Limb (tissue), 2 donors: ENCODE measurements at regions not wholly inside any gene's neighbourhood (a gene's known extent, or its start where the extent isn't known, plus 50 kb on each side); places are given as distances from the start of the nearest gene placed in this dataset.

Experiments used
- DNase-seq, 2 donors: peaks; one replicate each; pipeline ENCODE4 v3.0.0-alpha.2; 2016; ENCODE audit errors: extremely low spot score in 2 of 2

DNA sequence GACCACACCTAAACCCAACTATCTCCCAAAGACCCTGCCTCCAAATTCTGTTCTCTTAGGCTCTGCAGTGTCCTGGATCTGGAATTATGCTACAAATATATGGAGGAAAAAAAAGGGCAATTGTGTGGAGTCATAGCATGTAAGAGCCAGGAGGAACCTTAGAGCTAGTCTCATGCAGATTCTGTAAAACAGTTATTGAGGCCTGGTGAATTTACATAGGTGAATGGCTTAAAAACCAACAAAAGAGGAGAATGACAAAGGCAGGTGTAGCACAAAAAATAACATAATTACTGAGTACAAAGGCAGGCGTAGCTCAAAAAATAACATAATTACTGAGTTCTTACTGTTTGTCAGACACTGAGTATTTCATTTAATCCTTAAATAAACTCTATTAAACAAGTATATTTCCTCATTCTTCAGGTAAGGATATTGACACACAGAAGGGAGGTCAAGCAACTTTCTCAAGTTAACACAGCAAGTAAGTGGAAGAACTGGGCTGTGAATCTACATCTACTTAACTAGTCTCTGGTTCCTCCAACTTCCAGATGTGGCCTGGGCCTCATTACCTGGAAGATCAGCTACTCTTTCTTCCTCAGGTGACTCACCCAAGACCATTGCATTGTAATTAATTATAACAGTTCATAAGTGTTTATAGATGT is 938.9 kb upstream of the TENM4 start:
- no peak for DNase-seq

DNA sequence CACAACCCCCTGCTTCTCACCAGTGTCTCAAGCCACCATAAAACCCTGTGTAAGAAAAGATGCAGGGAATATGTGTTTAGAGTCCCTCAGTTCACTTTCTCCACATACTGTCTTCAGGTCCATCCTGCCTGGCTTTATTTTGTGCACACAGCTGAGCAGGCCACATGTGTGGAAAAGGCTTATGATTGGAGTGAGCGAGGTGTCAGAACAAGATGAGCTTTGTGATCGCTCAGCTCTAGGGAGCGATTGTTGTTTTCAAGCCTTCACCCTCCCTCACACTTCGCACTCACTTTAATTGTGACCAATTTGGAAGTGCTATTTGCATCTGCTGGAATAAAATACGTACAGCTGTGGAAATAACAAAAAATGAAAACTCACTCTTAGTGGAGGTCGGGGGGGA is 931.1 kb upstream of the TENM4 start:
- DNase-seq = no peak

DNA sequence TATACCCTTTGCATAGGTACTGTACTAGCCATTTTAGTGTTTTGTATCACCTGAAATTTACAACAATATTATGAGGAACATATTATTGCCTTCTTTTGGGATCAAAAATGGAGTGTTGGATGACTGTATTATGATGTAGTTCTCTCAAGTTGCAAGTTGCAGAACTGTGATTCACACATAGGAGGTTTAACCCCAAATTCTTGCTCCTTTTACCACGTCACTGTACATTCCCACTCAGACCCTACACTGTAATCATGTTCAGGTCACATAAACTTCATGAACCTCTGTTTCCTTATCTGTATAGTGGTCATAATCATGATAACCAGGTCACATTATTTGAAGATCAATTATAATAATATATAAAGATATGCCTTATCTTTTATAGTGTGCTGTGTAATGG is 925.1 kb upstream of the TENM4 start:
- DNase-seq = no peak

DNA sequence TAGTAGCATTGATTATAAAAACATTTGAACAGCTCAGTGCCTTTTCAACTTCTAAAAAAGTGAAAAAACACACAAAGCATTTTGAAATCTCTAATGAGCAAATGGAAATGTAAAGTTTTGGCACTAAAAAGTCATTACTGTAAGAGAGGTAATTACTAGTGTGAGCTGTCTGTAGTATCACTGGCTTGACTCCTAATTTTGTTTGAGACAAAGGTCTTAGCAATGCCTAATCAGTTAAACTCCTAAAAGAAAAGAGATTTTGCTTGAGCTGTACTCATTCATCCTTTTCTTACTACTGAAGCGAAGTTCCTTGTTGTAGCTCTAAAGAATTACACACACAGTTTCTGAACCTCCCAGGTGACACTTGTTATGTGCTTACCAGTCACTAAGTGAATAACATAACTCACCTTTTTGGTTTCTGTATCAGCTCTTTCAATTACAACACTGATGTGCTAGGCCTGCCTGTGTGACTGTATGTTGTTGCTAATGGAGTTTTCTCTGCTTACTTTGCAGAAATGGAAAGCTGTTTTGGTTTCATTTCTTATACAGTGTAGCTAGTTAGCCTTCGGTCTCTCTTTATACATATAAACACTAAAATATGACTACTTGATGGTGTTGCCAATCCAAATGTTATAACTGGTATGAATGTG is 924.4 kb upstream of the TENM4 start:
- no peak for DNase-seq

DNA sequence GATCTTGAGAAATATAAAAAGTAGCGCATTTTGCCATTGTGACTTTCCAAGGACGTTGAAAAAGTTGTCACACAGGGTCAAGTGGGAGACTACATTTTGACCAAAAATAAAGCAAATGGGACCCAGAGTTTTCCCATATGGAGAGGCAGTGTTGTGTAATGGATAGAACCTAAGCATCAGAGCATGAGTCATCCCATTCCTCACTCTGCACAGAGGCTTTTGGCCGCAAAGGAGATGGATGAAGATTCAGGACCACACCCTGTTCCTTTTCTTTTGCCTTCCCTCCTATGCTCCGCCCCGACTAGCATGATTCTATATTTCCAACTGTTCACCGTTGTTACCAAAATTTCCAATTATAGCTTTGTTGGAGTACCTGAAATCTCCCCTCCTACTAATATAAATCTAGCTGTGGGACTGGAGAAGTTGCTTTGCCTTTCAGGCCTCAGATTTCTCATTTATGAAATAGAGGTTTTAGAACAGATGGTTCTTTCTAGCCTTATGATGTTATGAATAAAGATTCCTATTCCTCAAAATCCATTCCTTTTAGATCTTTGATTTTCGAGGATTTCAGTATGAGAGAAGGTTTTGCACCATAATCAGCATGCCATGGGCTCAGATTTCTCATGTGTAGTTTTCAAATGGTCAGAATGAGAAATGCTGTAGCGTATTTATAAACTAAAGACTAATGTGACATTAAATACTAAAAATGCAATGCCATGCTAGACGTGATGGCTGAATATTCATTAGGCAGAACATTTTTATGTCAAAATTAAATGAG is 921.9 kb upstream of the TENM4 start:
- DNase-seq = no peak

DNA sequence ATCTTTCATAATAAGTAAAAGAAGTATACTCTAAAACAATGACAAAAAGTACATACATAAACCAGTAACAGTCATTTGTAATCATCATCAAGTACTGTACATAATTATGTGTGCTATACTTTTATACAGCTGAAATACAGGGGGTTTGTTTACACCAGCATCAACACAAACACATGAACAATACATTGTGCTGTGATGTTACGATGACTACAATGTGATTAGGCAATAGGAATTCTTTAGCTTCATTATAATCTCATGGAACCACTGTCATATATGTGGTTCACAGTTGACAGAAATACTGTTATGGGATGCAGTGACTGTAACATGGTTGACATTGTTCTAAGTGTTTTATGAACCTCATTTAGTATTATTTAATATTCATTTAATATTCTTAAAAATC is 914.4 kb upstream of the TENM4 start:
- no peak for DNase-seq

DNA sequence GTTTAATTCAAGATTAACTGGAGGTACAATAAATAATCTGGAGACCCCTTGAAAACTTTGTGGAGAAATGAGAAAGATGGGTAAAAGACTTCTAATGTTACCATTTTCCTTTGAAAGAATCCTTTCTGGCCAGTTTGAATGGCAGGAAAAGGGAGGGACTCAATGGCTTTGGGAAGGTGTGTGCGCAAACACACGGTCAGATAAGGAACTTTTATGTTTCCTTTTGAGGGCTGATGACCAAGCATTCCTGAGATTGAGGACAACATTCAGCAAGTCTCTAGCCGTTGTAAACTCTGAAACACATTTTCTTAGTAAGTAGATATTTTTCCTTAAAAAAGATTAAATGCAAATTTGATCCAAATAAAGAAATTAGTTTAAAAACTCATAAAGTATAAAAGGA is 909.7 kb upstream of the TENM4 start:
- no peak for DNase-seq

DNA sequence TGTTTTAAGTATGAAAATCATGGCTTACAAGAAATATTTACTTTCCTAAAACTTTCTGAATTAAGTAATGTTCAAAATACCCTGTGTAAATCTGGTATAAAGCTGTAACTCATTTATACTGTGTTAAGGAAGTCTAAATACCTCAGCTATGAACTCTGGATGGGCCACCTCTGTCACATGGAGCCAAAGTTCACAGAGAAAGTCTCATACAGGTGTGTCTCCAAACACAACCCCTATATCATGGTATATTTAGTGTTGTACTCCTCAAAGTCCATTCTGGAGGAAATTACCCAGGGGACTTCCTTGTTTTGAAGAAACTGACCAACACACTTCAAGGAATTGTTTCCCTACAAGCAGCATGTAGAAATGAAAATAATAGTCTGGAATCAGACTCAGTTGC is 909.2 kb upstream of the TENM4 start:
- DNase-seq = no peak

DNA sequence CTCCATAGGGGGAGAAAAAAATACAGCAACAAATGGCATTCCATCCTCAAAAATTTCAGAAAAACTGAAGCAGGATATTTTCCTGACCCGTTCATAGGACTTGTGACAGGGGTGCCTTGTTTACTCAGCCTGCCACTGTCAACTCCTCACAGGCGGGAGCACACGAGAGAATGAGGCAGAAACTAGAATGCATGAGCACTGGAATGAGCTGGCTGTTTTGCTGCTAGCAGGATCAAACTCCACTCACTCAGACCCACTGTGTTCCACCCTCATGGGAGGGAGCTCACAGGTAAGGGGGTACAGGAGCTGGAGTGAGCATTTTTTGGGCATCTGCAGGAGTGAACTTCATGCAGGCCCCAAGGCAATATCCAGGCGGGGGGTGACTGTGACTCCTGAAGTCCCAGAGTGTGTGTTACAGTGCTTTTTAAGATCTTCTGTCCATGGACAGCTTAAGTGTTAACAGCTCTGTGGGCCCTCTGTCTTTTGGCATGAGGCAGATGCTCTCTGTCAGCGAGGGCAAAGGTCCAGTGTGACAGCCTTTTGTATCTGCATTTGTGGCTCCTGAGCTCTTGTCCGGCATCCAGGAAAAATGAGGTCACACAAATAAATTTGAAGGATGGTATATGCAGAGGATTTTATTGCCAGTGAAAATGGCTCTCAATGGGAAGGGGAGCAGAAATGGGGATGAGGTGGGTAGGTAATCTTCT is 905.7 kb upstream of the TENM4 start:
- DNase-seq = no peak

DNA sequence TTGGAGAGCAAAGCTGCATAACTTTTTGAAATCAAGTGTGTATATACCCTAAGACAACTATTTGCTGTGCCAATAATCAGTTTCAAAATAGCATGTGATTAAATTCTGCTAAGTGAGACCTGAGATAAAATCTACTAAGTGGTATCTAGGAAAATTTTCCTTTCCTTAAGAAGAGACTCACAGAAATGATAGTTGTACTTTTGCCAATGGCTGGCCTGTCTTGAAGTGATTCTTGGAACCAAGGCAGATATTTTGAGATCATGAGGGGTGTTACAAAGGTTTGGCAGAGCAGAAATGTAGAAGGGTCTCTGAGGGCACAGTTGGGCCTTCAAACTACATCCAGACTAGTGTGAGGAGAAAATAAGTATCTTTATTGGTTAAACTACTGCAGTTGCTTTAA is 902.6 kb upstream of the TENM4 start:
- no peak for DNase-seq

DNA sequence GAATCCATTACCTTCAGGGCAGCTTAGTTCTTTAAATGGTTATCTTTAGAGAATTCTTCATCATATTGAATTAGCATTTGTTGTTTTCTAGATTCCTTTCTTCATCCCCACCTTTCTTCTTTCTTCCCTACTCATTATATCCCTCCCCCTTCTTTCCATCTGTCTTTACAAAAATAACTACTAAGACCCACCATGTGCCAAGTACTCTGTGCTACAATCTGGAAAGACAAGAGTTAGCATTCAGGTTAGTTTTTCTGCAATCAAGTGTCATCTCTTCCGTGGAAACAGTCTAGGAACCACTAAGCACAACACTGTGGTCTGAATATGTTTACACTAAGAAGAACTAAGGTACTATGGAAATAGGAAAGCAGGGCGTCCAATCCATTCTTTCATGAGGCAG is 897.4 kb upstream of the TENM4 start:
- no peak for DNase-seq

DNA sequence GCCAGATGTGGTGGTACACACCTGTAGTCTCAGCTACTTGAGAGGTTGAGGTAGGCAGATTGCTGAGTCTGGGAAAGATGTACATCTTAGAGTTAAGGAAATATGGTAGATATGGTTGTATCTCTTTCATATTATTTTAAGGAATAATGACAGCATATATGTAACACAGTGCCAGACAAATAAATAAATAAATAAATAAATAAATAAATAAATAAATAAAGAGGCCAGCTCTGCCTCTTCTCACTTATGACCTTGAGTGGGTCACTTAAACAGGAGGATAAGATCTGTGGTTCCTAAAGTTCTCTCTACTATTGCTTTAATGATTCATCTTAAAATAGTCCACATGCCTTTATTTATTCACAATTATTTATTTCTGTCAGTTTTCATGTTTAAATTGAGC is 890.9 kb upstream of the TENM4 start:
- DNase-seq = no peak

DNA sequence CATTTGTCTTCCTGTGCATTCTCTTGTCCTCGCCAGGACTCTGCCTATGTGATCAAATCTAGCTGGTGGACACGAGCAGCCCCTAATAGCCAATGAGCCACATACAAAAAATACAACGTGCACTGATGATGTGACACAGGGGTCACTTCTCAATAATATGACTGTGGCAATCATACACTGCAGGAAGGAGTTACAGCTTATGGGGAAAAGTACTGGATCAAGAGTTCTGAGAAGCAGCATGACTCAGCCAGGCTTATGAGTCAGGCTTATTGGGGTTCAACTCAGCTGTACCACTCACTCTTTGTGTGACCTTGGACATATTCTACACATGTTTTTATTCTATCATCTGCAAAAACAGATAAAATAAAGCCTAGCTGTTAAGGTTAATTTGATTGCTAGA is 889.4 kb upstream of the TENM4 start:
- DNase-seq = no peak

DNA sequence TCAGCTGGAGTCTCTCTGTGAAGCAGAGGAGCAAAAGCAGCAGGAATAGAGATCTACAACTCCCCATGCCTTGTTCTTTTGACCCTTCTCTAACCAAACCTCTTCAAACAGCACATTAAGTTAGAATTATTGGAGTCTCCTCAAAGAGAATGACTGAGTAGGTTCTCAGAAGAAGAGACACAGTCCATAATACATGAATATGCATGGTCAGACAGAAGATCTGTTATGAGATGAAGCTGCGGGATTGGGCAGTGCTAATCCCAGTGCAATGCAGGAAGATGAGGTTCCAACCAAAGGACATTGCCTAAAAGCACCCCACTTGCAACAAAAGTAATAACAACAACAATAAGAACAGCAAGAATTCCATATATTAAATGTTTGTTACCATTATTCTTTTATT is 887.9 kb upstream of the TENM4 start:
- DNase-seq = no peak

DNA sequence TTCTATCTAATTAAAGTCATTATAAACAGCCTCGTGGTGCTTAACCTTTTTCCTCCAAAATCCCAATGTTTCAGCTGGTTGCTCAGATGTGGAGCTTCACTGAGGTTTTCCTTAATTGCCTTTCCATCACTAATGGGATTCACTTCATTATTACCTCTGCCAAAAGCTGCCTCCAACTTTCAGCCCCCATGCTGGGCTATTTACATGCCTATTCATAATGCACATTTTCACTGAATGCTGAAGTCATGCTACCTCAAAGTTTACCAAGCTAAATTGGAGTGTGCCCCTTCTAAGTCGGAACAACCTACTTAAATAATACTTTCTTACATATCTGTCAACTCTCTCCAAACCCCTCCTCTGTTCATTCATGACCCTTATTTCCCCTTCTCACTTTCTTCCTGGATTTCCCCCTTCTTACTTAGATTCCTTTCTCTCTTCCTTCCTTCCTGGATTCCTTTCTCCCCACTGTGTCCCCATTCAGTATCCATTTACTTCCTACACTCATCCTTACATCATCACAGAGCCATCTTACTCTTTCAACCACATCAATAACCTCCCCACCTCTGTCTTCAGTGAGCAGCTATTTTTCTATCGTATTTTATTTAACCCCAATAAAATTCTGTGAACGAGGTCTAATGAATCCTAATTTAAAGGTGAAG is 887.3 kb upstream of the TENM4 start:
- no peak for DNase-seq

DNA sequence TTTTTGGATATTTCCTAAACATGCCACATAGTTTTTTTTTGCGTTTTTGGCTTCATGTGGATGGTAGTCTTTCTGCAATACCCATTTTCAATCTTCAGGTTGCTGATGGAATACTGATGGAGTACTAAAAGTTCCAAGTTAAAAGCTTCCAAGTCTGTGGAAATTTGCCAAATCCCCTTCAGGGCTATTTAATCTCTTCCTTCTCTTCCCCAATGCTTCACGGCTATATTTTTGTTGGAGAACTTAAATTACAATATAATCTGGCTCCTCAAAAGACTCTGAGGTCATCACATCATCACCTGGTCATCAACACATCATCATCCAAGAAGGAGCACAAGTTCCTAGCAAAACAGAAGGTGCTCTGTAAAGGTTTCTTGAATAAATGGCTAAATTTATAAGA is 881.0 kb upstream of the TENM4 start:
- DNase-seq = peak in 1 of 2 donors; percentile 32

DNA sequence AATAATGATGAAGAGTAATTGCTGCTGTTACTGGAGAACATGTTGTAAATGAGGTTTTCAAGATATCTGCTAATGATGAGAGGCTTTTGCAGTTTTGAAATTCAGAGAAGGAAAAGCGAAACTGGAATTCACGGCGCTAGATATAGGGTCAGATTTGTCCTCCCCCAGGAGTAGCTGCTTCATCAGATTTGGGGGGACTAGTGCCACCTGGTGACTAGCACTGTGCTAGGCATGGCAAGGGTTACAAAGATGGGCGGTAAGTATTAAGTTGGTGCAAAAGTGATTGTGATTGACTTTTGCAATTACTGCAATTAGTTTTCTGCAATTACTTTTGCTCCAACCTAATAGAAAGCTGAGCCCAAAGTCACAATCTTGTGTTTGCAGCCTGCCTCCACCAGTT is 879.9 kb upstream of the TENM4 start:
- no peak for DNase-seq

DNA sequence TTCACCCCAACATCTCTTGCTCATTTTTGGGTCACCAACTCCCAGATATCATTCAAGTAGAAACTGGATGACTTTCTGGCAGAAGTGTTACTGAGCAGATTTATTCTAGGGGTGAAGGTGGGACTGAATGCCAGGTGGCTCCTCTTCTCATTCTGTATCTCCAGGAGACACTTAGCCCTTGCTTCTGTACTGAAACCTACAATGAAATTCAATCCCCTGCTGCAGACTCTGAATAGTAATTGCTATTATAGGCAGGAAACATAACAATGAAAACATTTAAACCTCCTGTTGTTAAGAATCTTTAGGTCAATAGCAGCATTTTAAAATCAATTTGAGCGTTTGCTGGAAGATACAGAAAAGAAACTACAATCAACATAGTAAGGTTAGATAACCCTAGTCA is 879.4 kb upstream of the TENM4 start:
- DNase-seq = no peak

DNA sequence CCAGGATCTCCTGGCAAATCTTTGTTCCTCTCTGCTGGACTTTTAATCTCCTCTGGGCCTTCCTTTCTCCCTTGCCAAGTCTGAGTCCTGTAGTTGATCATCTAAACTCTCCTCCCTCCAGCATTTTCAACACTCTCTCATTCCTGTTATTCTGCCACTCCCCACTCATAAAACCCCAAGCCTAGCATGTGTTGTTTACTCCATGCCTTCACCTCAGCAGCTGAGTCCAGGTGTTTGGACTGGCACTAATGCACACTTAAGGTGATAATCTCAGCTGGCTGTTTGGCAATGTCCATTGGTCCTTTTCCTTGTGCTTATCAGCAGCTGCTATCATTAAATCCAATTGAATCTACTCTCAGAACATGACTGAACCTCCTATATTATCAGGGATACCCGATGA is 876.8 kb upstream of the TENM4 start:
- DNase-seq = no peak

DNA sequence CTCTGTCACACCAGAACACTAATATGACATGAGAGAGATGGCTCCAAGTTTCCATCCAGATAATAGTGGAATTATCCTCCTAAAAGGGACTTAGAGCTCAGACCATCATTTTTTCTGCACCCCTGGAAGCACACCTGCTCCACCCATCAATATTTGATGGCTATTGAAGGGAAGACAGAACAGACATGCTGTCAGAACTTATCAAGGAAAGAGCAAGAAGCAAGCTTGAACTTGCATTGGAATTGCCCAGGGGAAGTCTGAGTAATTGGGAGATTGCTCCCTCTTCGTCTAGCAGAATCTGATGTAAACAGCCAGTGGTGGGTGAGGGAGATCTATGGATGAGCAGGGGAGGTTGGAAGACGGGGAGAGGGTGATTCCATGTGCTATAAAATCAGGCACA is 874.4 kb upstream of the TENM4 start:
- DNase-seq = no peak

DNA sequence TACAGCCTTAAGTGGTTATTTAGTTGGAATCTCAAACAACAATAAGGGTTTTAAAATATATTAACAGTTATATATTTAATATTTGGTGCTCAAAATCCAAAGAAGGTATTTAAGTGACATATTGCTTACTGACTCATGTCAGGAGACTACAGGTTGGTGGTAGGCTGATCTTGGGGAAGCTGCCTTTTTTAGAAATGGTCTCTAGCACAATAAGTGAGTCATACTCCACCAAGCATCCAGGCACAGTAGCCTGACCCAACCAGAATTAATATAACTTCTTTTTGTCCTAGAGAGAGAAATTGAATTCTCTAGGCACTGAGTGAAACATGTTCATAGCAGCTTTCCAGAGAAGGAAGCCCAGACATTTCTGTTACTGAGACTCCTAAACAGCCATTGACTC is 868.5 kb upstream of the TENM4 start:
- no peak for DNase-seq

DNA sequence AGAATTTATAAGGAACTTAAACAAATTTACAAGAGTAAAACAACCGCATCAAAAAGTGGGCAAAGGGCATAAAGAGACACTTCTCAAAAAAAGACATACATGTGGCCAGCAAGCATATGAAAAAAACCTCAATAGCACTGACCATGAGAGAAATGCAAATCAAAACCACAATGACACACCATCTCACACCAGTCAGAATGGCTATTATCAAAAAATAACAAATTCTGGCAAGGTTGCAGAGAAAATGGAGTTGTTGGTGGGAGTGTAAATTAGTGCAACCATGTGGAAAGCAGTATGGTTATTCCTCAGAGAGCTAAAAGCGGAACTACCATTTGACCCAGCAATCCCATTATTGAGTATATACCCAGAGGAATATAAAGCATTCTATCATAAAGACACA is 866.8 kb upstream of the TENM4 start:
- no peak for DNase-seq
